ENCODE measurements at regions not wholly inside any gene's neighbourhood (a gene's known extent, or its start where the extent isn't known, plus 50 kb on each side); places are given as distances from the start of the nearest gene placed in this dataset.

DNA sequence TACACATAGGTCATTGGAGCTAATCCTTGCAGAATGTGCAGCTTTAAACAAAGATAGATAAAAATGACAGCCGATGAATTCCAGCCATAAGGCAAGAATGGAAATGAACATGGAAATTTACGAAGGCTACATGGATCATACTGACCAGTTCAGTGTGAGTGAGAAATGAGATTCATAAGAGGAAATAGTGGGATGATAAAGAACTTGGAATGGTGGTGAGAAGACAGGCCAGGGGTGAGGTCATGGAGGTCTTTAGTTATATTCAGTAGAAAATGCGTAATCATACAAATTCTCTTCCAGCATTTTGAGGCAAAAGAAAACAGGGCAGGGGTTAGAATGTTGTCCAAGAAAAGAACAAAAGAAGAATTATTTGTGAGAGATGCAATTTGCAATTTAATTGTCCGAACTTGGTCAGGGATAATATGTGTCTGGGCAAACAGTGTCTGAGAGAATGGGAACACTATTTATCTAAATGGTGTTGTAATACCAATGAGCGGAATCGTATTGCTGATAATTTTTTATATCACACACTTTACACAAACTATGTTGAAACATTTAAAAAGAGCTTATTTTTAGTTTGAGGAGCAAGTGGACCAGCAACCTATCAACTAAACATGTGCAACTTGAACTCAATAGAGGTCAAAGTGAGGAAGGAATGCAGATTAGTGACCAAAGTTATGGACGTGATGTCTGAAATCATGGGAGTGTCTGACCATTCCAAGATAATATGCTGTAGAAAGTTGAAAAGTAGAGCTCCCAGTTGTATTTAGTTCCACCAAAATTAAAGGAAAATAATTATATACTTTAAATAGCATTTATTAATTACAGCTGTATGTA is 739.0 kb upstream of the NCAM2 start:
- TF ChIP-seq MYC (IDR thresholded peaks at IDR 0.05; ENCODE audit: low read depth, low read length) (no peak), POLR2A (IDR thresholded peaks at IDR 0.05; ENCODE audit: extremely low read depth, insufficient read length) (no peak)
- TF ChIP-seq, protein P1, sequence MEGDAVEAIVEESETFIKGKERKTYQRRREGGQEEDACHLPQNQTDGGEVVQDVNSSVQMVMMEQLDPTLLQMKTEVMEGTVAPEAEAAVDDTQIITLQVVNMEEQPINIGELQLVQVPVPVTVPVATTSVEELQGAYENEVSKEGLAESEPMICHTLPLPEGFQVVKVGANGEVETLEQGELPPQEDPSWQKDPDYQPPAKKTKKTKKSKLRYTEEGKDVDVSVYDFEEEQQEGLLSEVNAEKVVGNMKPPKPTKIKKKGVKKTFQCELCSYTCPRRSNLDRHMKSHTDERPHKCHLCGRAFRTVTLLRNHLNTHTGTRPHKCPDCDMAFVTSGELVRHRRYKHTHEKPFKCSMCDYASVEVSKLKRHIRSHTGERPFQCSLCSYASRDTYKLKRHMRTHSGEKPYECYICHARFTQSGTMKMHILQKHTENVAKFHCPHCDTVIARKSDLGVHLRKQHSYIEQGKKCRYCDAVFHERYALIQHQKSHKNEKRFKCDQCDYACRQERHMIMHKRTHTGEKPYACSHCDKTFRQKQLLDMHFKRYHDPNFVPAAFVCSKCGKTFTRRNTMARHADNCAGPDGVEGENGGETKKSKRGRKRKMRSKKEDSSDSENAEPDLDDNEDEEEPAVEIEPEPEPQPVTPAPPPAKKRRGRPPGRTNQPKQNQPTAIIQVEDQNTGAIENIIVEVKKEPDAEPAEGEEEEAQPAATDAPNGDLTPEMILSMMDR (IDR thresholded peaks at IDR 0.05; ENCODE audit: low read depth, low read length) = no peak
- TF ChIP-seq, protein P2, sequence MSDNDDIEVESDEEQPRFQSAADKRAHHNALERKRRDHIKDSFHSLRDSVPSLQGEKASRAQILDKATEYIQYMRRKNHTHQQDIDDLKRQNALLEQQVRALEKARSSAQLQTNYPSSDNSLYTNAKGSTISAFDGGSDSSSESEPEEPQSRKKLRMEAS (IDR thresholded peaks at IDR 0.05; ENCODE audit: low read depth, low read length) = no peak
